Kidney glomerular epithelial cell (primary cell): ENCODE measurements at regions not wholly inside any gene's neighbourhood (a gene's known extent, or its start where the extent isn't known, plus 50 kb on each side); places are given as distances from the start of the nearest gene placed in this dataset.
"Not testable (repeated sequence)": the region's sequence is repeated elsewhere in the genome, so short reads cannot be mapped to it uniquely, and the experiment has no call there.

ENCODE experiments used
- DNase-seq: peaks from one replicate; lab custom pipeline; 2025; lab: John Stamatoyannopoulos, UW

DNA sequence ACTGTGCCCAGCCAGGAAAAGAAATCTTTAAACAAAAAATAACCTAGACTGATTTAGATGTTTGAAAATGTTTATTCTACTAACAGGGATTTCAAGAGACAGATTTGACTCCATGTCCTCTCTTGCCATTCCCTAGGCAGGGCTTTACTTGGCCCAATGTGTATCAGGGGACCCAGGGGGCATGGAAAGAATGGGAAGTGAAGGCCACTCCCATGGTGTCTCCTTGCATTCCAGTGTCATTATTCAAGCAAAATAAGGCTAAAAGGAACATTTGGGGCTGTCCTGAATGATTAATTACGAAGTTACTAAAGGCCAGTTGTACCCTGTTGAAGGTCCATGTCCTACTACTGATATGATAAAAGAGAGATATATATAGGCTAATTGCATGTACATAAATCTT is 151.9 kb upstream of the ATF7IP start:
- no peak for DNase-seq

GRCh38 chr12:14214495-14214894 is 151.0 kb upstream of the ATF7IP start:
- no peak for DNase-seq

GRCh38 chr12:14215949-14216348 is 149.5 kb upstream of the ATF7IP start:
- not testable (repeated sequence) for DNase-seq

DNA sequence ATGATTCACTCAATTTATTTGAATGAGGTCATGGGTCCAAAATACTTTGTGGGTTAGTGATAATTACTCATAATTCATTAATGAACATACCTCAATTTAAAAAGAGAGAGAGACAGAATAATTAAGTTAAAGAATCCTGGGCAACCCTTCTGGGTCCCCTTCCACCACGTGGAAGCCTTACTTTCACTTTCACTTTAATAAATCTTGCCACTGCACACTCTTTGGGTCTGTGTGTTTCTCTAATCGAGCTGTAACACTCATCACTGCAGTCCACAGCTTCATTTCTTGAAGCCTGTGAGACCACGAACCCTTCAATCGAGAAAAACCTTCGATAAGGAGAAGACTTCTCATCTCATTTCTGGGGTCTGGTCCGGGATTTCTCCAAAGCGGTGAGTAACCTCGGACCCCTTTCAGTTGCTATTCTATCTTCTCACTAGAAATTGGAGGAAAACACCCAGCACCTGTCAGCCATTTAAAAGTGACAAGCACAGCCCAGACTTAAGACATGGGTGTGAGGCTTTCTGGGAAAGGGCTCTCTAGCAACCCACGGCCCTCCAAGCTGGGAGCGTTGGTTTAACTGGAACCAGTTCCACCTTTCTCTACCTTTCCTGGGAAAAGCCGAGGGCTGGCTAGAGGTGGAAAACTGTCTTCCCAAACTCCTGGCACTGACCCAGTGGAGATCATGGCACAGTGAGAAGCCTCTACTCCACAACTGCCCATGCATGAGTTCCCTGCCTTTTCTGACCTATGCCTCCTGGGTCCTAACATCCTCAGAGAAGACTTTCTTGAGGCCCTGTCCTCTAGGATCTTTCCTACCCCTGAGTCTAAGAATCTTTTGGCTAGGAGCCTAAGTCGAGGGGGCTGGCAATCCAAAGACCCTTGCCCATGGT is 148.8 kb upstream of the ATF7IP start:
- no peak for DNase-seq

- DNase-seq = no peak
These were observed 146.3 kb upstream of the ATF7IP start for GRCh38 chr12:14219156-14219555.

GRCh38 chr12:14219670-14220069 is 145.8 kb upstream of the ATF7IP start:
- not testable (repeated sequence) for DNase-seq

DNA sequence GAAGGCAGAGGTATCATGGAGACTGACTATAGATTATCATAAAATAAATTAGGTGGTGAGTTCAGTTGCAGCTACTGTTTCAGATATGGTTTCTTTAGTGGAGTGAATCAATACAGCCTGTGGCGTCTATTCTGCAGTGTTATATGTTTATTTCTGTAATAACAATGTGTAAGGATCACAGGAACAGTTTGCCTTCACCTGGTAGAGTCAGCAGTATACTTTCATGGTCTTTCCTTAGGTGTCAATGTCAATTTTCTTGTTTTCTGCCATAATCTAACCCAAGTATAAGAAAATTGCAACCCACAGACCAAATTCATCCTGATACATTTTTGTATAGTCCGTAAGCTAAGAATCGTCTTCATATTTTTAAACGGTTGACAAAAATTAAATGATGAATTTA is 140.4 kb upstream of the ATF7IP start:
- no peak for DNase-seq

DNA sequence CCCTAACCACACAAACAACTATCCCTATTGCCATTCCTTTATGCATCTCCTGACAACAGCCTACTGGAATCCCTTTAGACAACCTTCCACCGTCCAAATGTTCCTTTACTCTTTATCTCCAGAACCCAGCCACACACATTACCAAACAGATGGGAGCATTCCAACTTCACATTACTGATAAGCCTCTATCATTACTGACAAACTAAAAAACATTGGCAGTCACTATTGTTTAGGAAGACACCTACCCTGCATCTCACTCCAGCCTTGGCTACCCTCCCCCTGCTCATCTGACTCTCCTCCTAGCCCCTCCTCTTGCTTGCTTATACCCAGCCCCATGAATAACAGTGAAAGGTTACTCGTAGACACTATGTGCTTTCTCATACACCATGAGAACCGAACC is 130.3 kb upstream of the ATF7IP start:
- not testable (repeated sequence) for DNase-seq

DNA sequence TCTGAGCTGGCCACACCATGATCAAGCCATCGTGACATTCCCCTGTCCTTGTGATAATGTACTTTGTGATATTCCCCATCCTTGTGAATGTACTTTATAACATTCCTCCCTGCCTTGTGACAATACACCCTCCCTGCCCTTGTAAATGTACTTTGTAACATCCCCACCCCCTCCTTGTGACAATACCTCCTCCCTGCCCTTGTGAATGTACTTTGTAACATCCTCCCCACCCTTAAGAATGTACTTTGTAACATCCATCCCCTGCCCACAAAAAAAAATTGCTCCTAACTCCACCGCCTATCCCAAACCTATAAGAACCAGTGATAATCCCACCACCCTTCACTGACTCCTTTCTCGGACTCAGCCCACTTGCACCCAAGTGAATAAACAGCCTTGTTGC is 128.8 kb upstream of the ATF7IP start:
- DNase-seq = not testable (repeated sequence)

- DNase-seq = no peak
These were observed 127.2 kb upstream of the ATF7IP start for GRCh38 chr12:14238221-14238792.

- DNase-seq = peak; percentile 32
These were observed 126.0 kb upstream of the ATF7IP start for GRCh38 chr12:14239350-14239934.

- DNase-seq = no peak
These were observed 125.3 kb upstream of the ATF7IP start for GRCh38 chr12:14239935-14240872.

DNA sequence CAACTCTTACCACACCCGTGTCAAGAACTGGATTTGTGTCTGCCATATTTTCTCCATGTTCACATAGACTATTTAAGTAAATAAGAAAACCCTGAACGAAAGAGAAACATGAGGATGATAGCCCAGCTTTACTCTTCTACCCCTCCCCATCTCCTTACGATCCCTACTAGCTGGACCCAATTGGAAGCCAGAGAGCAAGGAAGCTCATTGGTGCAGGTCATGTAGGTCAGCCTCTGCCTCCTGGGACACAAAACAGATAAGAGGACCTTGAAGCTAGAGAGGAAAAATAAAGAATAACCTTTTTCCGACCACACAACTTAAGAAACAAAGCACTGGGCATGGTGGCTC is 124.6 kb upstream of the ATF7IP start:
- no peak for DNase-seq

DNA sequence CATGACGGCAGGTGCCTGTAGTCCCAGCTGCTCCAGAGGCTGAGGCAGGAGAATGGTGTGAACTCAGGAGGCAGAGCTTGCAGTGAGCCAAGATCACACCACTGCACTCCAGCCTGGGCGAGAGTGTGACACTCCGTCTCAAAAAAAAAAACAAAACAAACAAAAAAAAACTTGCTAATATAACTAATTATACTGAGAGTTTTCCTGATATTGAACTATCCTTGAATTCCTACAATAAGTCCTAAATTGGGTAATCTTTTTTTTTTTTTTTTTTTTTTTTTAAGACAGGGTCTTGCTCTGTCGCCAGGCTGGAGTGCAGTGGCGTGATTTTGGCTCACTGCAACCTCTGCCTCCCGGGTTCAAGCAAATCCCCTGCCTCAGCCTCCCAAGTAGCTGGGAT is 122.7 kb upstream of the ATF7IP start:
- DNase-seq = not testable (repeated sequence)

DNA sequence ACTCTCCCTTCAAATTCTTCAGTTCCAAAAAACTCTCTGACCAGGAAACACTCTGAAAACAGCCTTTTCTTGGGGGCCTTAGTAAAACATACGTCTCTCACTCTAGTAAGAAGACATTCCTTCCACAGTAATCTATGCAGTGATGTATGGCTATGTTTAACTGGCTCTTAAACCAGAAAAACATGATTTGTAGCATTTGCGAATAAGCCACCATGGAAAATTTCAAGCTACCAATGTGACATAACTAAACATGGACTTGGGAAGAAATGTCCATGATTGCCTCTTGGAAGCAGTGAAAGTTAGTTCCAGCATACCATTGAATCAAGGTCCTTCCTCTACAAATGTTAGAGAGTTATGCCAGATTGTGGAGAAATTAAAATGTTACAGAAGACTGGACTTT is 121.5 kb upstream of the ATF7IP start:
- no peak for DNase-seq

GRCh38 chr12:14244876-14245669 is 120.4 kb upstream of the ATF7IP start:
- no peak for DNase-seq

GRCh38 chr12:14247166-14247565 is 118.3 kb upstream of the ATF7IP start:
- DNase-seq = no peak

DNA sequence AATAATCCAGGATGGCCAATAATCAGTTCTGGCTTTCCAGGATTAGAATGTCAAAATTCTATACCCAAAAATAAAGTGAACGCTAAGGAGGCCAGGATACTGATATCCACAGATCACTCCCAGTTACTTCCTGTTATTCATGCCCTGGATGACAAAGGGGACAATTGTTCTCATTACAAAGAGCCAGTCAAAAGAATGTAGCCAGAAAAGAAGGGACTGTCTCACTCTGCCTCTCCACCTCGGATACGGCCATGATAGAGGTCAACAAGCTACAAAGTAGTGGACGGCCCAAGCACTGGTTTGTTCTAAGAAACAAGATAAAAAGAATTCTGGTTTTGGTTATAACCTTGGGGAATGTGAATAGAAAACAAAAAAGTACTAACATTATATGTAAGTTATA is 116.1 kb upstream of the ATF7IP start:
- no peak for DNase-seq

GRCh38 chr12:14252697-14253096 is 112.8 kb upstream of the ATF7IP start:
- DNase-seq = no peak

DNA sequence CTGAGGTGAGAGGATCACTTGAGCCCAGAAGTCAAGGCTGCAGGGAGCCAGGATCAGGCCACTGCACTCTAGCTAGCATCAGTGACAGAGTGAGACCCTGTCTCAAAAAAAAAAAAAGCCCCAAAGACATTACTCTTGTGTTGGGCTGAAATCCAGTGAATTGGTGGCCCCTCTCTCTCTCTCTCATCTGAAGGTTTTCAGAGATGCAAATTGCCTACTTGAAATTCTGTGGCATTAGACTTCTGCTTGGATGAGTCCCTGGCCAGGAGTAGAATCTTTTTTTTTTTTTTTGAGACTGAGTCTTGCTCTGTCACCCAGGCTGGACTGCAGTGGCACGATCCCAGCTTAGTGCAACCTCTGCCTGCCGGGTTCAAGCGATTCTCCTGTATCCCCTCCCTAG is 112.0 kb upstream of the ATF7IP start:
- no peak for DNase-seq

- DNase-seq = no peak
These were observed 110.7 kb upstream of the ATF7IP start for GRCh38 chr12:14254781-14255180.
